Cerebellar nuclear complex (tissue), 1 donor: ENCODE measurements at regions not wholly inside any gene's neighbourhood (a gene's known extent, or its start where the extent isn't known, plus 50 kb on each side); places are given as distances from the start of the nearest gene placed in this dataset.

Source experiments
- DNase-seq, 2 experiments: peaks; one replicate each; lab custom pipeline; 2025; lab: John Stamatoyannopoulos, UW

DNA sequence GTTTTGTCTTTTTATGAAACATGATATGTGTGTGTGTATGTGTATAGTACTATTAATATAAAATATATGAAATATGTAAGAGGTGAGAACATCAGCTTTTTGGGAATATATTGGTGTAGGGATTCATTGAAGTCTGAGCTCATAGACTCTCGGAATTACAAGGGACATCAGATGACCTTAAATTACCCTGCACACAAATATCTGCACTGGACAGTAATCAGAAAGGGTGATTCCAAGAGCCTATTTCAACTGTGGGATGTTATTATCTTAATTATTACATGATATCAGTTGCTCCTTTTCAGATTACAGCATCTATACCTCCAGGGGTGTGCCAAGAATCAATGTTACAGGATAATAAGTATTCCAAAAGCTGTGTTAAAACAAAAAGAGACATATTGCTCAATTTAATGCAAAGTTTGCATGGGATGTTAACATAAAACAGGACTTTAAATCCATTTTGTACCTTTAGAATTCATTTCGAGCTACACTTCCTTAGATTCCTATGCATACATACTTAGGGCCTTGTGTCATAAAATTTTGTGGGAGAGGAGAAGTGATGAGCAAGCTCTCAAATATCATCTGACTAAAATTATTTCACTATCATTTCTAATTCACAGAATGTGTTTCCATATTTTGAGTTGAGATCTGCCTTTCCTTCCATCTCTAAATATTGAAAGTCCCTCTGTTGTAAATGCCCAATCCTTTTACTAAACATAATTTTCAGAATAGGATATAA lies 365.2 kb downstream of the BRINP1 start:
- no peak for DNase-seq

GRCh38 chr9:119004618-119004990 lies 364.6 kb downstream of the BRINP1 start:
- DNase-seq: no peak

DNA sequence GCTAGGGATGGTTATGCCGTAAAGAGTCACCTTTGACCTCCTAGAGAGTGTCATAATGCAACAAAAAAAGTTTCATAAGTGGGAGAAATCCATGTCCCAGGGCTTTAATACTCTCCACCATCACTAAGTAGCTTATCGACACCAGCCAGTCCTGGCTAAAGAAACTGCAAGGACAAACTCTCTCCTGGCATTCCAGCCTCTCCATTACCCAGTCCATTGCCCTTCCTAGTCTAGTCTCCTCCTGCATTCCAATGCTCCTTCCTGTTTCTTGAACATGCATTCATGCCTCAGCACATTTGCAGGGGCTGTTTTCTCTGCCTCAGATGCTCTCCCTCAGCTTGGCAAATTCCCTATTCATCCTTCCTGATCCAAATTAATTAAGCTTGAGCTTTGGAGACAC lies 364.1 kb downstream of the BRINP1 start:
- DNase-seq: no peak

DNA sequence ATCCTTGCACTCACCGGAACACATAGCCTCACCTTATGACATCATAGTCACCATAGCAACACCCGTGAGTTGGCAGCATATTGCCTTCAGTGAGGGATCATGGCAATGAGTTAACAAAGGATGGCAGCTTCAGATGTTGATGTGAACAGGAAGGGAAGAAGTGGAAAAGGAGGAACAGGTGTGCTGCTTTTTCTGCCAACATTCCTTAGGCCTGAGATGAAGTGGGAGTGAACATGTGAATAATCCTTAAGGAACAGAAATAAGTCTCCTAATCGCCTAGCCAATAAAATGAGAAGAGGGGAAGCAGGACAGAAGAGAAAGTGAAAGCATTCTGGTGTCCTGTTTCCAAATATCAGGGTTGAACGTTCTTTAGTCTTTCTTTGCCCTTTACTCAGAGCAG lies 360.0 kb downstream of the BRINP1 start:
- peak; percentile 50 to 82 for DNase-seq

- DNase-seq: no peak
These were observed 349.0 kb downstream of the BRINP1 start for GRCh38 chr9:119020284-119020683.

- DNase-seq: no peak
These were observed 348.4 kb downstream of the BRINP1 start for GRCh38 chr9:119020730-119021333.

GRCh38 chr9:119026120-119026519 lies 343.1 kb downstream of the BRINP1 start:
- DNase-seq: peak; percentile 46 to 80

DNA sequence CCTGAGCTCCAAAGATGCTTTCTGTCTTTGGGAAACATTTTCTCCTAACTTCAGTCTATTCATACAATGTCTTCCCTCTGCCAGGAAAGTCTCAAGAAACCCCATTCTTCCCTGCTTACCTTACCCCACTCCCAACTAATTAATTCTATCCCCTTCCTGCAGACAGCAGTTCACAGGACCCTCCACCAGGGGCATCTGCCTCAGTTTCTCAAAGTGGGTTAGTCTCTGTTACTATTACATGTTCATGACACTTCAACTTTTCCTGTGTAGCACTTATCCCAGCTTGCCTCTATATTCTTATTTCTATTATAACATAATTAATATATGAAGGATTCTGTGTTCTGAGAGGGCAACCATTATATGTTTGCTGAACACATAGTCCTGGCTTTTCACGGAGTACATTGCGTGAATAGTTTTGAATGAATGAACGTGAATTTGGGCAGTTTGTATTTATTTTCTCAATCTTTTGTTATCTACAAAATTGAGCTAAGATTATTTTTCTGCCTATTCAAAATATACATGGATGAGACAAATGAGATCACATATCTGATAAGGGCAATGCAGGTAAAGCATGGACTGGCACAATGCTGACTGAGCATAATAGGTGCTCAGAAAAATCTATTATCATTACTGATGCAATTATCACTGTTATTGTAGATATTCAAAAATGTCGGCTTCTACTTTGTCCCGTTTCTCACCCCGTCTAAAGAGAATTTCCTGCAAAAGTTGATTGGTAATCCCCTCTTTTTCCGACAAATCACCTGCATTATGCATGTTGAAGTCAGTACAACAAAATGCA lies 341.1 kb downstream of the BRINP1 start:
- no peak for DNase-seq

DNA sequence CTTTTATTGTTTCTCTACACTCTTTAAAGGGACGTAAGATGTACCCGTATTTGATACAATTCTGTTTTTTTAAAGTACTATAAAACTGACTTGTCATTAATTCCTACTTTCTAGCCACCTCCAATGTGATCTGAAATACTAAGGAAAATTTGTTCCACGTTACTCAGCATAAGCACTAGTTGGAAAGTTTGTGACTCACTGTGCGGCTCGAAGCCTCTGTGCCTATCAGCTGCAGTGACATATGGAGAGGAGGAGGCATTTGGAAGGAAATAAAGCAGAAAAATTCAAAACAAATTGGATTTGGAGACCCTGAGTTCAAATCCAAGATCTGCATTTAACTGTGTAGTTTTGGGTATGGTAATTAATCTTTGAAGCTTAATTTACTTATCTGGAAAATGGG lies 339.3 kb downstream of the BRINP1 start:
- DNase-seq: no peak

GRCh38 chr9:119033596-119033995 lies 335.6 kb downstream of the BRINP1 start:
- no peak for DNase-seq

DNA sequence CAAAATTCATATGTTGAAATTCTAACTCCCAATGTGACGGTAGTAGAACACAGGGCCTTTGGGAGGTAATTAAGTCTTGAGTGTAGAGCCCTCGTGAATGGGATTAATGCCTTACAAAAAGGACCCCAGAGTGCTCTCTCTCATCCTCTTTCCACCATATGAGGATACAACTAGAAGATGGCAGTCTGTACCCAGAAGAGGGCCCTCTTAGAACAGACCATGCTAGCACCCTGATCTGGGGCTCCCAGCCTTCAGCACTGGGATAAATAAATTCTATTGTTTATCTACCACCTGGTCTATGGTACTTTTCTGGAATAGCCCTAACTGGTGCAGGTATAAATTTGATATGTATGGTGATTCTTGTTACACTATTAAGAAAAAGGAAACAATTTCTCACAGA lies 332.3 kb downstream of the BRINP1 start:
- no peak for DNase-seq

DNA sequence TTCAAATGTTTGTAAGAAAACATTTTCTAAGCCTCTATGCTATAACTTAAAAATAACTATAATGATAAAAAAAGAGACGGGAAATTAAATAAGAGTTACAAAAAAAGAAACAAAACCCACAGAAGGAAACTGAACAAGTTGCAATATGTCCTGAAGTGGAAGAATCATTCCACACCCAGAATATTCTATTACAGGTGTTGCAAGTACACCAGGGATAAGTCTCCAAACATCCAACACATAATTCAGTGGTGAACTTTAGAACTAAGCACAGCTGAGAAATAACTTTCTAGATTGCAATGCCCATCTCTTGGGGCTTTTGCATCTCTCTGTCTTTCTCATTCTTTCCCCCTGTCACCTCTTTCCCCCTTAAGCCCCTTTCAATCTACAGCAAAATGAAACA lies 325.2 kb downstream of the BRINP1 start:
- DNase-seq: no peak

- DNase-seq: no peak
These were observed 324.4 kb downstream of the BRINP1 start for GRCh38 chr9:119044806-119045205.

DNA sequence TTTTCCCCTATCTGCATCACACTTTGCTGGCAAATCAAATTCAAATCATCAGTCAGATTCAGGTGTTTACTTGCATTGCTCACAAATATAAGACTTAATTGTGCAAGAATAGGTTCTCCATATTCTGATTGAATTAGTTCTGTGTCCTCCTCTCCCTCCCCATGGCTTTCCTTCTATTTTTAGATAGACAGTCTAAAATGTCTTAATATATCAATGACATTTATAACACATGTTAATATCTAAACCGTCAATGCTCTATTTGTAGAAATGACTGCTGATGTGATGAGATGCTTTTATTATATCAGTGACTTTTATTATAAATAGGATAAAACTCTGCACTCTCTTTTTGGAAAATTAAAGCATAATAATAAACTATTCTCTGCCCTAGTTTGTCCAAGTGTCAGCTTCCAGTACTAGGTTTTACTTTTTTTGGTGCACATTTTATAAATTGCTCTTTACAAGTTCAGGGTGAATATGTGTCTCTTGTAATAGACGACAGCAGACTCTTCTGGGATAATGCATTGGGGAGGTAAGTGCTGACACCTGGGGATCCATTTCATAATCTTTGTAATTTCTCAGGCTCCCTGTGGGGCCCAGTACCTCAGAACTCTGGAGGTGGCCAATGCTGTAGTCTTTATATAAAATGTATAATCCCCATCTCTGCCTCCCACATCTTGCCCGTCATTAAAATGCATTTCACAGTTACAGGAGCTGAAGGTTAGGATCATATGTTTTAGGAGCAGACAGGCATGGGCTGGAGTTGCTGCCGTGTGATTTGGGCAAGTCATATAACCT lies 321.5 kb downstream of the BRINP1 start:
- DNase-seq: no peak

DNA sequence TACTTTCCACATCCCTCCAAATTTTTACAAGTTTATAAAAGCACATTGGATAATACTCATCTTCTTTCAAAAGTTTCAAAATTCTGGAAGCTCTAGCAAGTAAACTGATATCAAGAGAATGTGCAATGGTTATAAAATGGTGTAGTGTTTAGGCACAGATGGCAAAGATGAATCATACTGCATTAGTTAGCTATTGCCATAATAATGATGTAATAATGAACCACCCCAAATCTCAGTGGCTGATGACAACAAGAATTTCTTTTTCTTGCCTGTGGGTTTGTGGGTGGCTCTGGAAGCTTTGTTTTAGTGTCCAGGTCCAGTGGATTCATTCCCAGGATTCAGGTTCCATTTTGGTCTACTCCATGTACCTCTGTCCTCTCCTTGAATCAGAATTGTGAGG lies 319.0 kb downstream of the BRINP1 start:
- DNase-seq: no peak

GRCh38 chr9:119052339-119053030 lies 316.8 kb downstream of the BRINP1 start:
- DNase-seq: no peak

DNA sequence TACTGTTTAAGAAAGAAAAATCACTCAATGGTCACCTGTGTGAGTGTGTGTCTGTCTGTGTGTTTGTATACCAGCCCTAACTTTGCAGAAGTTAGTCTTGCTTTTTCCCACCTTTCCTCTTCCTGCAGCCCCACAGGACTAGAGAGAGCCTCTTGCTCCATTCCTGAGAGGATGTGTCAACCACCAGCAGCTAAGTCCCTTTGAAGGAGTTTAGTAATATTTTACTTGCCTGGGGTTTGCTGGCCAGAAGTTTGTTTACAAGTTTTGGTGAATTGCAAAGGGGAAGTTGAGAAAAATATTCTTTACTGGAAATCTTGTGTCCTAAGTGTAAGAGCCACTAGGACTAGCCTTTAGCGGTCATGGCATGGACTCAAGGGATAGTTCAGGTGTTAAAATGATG lies 316.2 kb downstream of the BRINP1 start:
- DNase-seq: no peak

DNA sequence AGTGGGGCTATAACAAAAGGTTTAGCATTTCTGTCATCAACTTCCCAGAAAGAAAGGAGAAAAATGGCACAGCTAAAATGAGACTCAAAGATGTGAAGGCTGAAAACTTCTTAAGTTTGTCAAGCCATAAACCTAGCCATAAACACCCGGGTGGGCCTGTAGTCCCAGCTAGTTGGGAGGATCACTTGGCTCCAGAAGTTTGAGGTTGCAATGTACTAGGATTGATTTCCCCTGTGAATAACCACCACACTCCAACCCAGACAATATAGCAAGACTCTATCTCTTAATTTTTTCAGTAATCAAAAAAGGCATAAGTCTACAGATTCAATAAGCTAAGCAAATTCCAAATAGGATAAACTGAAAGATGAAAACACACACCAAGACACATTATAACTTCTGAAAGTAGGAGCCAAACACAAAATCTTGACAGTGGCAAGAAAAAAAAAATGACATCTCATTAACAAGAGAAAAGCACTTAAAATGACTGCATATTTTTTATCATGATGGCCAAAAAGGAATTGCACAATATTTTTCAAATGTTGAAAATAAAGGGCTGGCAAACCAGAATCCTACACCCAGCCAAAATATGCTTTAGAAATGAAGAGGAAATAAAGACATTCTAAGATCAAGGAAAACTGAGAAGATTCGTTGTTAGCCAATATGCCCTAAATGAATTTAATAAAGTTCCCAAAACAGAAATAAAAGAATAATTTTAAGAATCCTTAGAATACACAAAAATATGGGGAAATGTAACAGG lies 308.4 kb downstream of the BRINP1 start:
- no peak for DNase-seq

DNA sequence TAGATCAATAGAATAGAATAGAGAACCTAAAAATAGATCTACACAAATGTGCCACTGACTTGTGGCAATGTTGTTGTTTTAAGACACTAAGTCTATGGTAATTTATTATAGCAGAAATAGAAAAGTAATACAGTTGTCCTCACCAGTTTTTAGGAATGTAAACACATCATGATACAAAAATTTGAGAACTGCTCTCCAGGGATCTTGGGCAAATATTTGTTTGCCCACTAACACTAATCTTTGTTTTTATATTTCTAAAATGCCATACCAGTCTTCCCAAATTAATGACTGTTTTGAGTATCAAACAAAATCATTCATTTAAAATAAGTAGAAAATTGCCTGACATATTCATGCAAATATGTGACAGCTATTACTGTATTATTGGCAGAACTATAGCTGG lies 297.6 kb downstream of the BRINP1 start:
- no peak for DNase-seq

DNA sequence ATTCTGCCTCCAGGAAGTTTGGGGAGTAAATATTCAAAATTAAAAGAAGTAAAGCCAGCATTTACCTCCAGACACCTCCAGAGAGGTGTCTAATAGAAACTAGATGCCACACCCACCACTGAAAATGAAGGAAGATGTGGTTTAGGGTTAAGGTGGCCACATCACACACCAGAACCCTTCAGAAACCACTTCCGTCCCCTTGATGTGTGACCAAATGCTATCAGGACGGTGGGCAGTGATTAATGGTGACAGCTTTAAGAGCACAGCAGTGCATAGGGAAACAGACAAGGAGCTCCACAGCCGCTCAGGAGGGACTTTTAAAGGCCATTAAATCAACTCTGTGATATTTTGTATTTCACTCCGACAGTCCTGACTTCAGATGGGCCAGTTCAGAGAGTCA lies 295.2 kb downstream of the BRINP1 start:
- DNase-seq: no peak

- no peak for DNase-seq
These were observed 291.2 kb downstream of the BRINP1 start for GRCh38 chr9:119078015-119078414.
